ENCODE measurements at regions not wholly inside any gene's neighbourhood (a gene's known extent, or its start where the extent isn't known, plus 50 kb on each side); places are given as distances from the start of the nearest gene placed in this dataset.

- TF ChIP-seq REST (IDR thresholded peaks at IDR 0.05; ENCODE audit: low read depth) (no peak), MAX (IDR thresholded peaks at IDR 0.05) (no peak), TEAD4 (IDR thresholded peaks at IDR 0.05) (no peak), USF1 (IDR thresholded peaks at IDR 0.05) (no peak), ZBTB7A (IDR thresholded peaks at IDR 0.05; ENCODE audit: low read depth) (no peak), CREB1 (IDR thresholded peaks at IDR 0.05; ENCODE audit: low read depth) (no peak), TCF12 (IDR thresholded peaks at IDR 0.05; ENCODE audit: low read depth) (no peak), EP300 (IDR thresholded peaks at IDR 0.05; ENCODE audit: borderline replicate concordance) (no peak), CEBPB (IDR thresholded peaks at IDR 0.05) (no peak), TAF1 (IDR thresholded peaks at IDR 0.05; ENCODE audit: low read depth) (no peak), RAD21 (IDR thresholded peaks at IDR 0.05; ENCODE audit: low read depth) (no peak), EGR1 (IDR thresholded peaks at IDR 0.05) (no peak), YY1 (IDR thresholded peaks at IDR 0.05; ENCODE audit: low read depth) (no peak)
These were observed 1139.3 kb downstream of the HACE1 start for GRCh38 chr6:103720393-103720792.

Data from Ishikawa (cell line).